ENCODE measurements at regions not wholly inside any gene's neighbourhood (a gene's known extent, or its start where the extent isn't known, plus 50 kb on each side); places are given as distances from the start of the nearest gene placed in this dataset.
"Not testable (repeated sequence)": the region's sequence is repeated elsewhere in the genome, so short reads cannot be mapped to it uniquely, and the experiment has no call there.

DNA sequence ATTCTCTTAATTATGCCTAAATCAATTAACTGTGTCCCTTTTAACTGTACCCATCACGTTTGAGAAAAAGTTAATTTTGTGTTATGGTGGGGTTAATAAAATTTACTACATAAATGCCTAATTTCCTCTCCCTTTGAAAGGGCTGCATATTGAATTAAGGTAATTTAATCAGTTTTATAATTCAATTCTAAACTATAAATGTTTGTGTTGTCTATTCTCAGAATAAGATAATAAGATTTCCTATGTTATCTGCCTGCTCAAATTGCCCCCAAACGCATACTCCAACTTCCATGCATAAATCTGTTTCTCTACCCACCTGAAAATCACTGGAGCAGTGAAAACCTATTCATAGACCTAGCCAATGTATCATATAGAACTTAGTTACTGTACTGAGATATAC, 1716.1 kb downstream of the SI start:
- intact Hi-C loops (cut with DNase I), result no loop called here
- no peaks in the 10 kb centered on the region for H3K4me1 ChIP-seq
- 72 to 81% methylated on average over 2 of the region's 2 CpGs for WGBS, 2 donors

DNA sequence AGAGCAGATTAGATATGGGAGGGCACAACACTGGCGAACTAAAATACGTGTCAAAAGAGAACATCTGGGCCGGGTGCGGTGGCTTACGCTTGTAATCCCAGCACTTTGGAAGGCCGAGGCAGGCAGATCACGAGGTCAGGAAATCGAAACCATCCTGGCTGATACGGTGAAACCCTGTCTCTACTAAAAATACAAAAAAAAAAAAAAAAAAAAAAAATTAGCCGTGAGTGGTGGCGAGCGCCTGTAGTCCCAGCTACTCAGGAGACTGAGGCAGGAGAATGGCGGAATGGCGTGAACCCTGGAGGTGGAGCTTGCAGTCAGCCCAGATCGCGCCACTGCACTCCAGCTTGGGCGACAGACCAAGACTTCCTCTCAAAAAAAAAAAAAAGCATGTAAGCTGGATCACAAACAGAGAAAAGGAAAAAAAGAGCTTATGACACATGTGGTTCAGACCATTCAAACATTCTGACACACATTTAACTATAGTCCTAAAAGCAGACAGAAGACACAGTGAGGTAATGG, 1716.9 kb downstream of the SI start:
- H3K4me3 ChIP-seq; DNase-seq; intact Hi-C loops (cut with DNase I); H3K4me1 ChIP-seq; H3K9me3 ChIP-seq; H3K27ac ChIP-seq; H3K36me3 ChIP-seq; H3K27me3 ChIP-seq: not testable (repeated sequence)
- 91 to 95% methylated on average over 17 of the region's 17 CpGs for WGBS, 2 donors

More for the DNA sequence above, 1716.1 kb downstream of the SI start:
- H3K27ac ChIP-seq, result no peak overlapping the region
- no peaks in the 10 kb centered on the region for H3K36me3 ChIP-seq
- TF ChIP-seq EP300 (IDR thresholded peaks at IDR 0.05) (no peak), POLR2AphosphoS5 (IDR thresholded peaks at IDR 0.05) (no peak), POLR2A (IDR thresholded peaks at IDR 0.05) (no peak)
- TF ChIP-seq, protein P1, sequence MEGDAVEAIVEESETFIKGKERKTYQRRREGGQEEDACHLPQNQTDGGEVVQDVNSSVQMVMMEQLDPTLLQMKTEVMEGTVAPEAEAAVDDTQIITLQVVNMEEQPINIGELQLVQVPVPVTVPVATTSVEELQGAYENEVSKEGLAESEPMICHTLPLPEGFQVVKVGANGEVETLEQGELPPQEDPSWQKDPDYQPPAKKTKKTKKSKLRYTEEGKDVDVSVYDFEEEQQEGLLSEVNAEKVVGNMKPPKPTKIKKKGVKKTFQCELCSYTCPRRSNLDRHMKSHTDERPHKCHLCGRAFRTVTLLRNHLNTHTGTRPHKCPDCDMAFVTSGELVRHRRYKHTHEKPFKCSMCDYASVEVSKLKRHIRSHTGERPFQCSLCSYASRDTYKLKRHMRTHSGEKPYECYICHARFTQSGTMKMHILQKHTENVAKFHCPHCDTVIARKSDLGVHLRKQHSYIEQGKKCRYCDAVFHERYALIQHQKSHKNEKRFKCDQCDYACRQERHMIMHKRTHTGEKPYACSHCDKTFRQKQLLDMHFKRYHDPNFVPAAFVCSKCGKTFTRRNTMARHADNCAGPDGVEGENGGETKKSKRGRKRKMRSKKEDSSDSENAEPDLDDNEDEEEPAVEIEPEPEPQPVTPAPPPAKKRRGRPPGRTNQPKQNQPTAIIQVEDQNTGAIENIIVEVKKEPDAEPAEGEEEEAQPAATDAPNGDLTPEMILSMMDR (IDR thresholded peaks at IDR 0.05), result no peak
- no peaks in the 10 kb centered on the region for H3K27me3 ChIP-seq
- no peak for DNase-seq
- no peak overlapping the region for H3K4me3 ChIP-seq
- H3K9me3 ChIP-seq, result no peaks in the 10 kb centered on the region

DNA sequence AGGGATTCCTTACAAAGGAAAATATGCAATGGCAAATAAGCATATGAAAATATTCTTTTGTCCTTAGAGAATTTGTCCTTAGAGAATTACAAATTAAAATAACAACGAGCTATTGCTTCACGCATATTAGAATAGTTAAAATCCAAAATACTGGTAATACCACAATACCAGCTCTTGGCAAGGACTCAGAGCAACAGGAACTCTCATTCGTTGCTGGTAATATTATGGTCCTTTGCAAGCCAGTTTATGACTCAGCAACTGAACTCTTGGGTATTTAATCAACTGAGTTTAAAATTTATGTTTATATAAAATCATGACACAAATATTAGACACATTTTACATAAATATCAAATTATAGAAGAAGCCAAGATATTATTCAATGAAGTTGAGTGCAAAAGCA, 1730.4 kb downstream of the SI start:
- Histone ChIP-seq H3K4me3 (no peak overlapping the region), H3K9me3 (no peaks in the 10 kb centered on the region), H3K27me3 (no peaks in the 10 kb centered on the region), H3K27ac (no peak overlapping the region), H3K4me1 (no peaks in the 10 kb centered on the region), H3K36me3 (no peaks in the 10 kb centered on the region)
- 76 to 86% methylated on average over 3 of the region's 3 CpGs for WGBS, 2 donors
- no peak for DNase-seq
- TF ChIP-seq POLR2A (IDR thresholded peaks at IDR 0.05), result no peak
- no peak for TF ChIP-seq EP300 (IDR thresholded peaks at IDR 0.05)
- TF ChIP-seq, protein P1 (IDR thresholded peaks at IDR 0.05), result no peak
- TF ChIP-seq POLR2AphosphoS5 (IDR thresholded peaks at IDR 0.05), result no peak
- intact Hi-C loops (cut with DNase I), result no loop called here

DNA sequence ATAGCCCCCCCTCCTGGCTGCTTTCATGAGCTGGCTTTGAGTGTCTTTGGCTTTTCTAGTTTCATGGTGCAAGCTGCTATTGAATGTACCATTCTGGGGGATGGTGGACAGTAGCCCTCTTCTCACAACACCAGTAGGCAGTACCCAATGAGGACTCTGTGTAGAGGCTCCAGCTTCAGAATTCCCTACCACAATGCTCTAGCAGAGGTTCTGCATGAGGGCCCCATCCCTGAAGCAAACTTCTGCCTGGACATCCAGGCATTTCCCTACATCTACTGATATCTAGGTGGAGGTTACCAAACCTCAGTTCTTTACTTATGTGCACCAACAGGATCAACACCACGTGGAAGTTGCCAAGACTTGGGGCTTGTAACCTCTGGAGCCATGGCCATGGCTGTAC, 1742.9 kb downstream of the SI start:
- WGBS, 2 donors, result 16 to 52% methylated on average over 1 of the region's 1 CpG
- peaks cover 0 to 3% (median 0%) of the 10 kb centered on the region in 4 donors for H3K9me3 ChIP-seq

DNA sequence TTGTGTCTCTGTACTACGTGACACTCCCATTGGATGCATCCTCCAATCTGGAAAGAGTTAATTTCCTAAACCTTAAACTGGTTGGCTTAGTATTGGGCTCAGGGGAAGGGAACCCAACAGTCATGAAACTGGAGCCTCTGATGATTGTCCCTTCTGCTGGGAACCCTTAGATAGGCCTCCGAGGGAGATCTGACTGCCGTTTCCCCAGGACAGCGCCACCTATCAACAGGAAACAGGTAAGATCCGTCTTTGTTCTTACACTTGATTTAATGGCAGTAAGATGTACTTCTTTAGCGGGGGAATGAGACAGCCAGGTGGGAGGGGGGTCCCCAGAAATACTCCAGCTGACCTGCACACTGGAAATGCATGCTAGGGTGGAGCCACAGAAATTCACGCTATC, 1749.6 kb downstream of the SI start:
- TF ChIP-seq, protein P1 (IDR thresholded peaks at IDR 0.05), result no peak
- no peak for TF ChIP-seq POLR2A (IDR thresholded peaks at IDR 0.05)
- no peak for TF ChIP-seq EP300 (IDR thresholded peaks at IDR 0.05)
- no peak for TF ChIP-seq POLR2AphosphoS5 (IDR thresholded peaks at IDR 0.05)
- intact Hi-C loops (cut with DNase I), result no loop called here
- 75 to 83% methylated on average over 7 of the region's 7 CpGs for WGBS, 2 donors

More for the DNA sequence above, 1742.9 kb downstream of the SI start:
- no peak overlapping the region for H3K4me3 ChIP-seq
- intact Hi-C loops (cut with DNase I), result no loop called here
- H3K36me3 ChIP-seq, result no peaks in the 10 kb centered on the region
- H3K27me3 ChIP-seq, result no peaks in the 10 kb centered on the region
- TF ChIP-seq EP300 (IDR thresholded peaks at IDR 0.05) (no peak), POLR2A (IDR thresholded peaks at IDR 0.05) (no peak), POLR2AphosphoS5 (IDR thresholded peaks at IDR 0.05) (no peak)
- TF ChIP-seq, protein P1 (IDR thresholded peaks at IDR 0.05), result no peak
- H3K27ac ChIP-seq, result no peak overlapping the region
- H3K4me1 ChIP-seq, result no peaks in the 10 kb centered on the region
- DNase-seq, result no peak

More for the DNA sequence above, 1749.6 kb downstream of the SI start:
- Histone ChIP-seq H3K4me1 (no peaks in the 10 kb centered on the region), H3K4me3 (no peak overlapping the region), H3K36me3 (no peaks in the 10 kb centered on the region), H3K27me3 (no peaks in the 10 kb centered on the region), H3K9me3 (peaks cover 0 to 11% (median 3%) of the 10 kb centered on the region in 4 donors), H3K27ac (no peak overlapping the region)
- DNase-seq, result no peak
